Erythroblast (primary cell): ENCODE measurements at regions not wholly inside any gene's neighbourhood (a gene's known extent, or its start where the extent isn't known, plus 50 kb on each side); places are given as distances from the start of the nearest gene placed in this dataset.
"Not testable (repeated sequence)": the region's sequence is repeated elsewhere in the genome, so short reads cannot be mapped to it uniquely, and the experiment has no call there.

ENCODE experiments used
- DNase-seq, 2 experiments: peaks; one replicate each; lab custom pipeline; 2025; lab: John Stamatoyannopoulos, UW
- GATA1 ChIP-seq: IDR thresholded peaks from 2 replicates; pipeline ENCODE4 v1.6.1; 2011; ENCODE audit warnings: low read depth, mild to moderate bottlenecking, control low read depth, low read length, moderate library complexity
- POLR2A ChIP-seq: IDR thresholded peaks from 2 replicates; pipeline ENCODE4 v1.6.1; 2011; ENCODE audit warnings: mild to moderate bottlenecking, low read length

- TF ChIP-seq POLR2A (no peak), GATA1 (no peak)
- DNase-seq = no peak
Measured at GRCh38 chr6:142633317-142633716, 311.7 kb downstream of the HIVEP2 start.

GRCh38 chr6:142635130-142635529, 309.8 kb downstream of the HIVEP2 start:
- DNase-seq = no peak
- TF ChIP-seq POLR2A (no peak), GATA1 (no peak)

GRCh38 chr6:142637624-142638351, 307.2 kb downstream of the HIVEP2 start:
- DNase-seq = no peak
- TF ChIP-seq POLR2A = no peak
- no peak for TF ChIP-seq GATA1

GRCh38 chr6:142642651-142643050, 302.3 kb downstream of the HIVEP2 start:
- TF ChIP-seq GATA1 = no peak
- no peak for TF ChIP-seq POLR2A
- DNase-seq = no peak

- TF ChIP-seq GATA1 (no peak), POLR2A (no peak)
- no peak for DNase-seq
Measured at GRCh38 chr6:142644866-142645265, 300.1 kb downstream of the HIVEP2 start.

GRCh38 chr6:142645663-142646062, 299.3 kb downstream of the HIVEP2 start:
- TF ChIP-seq GATA1 = no peak
- TF ChIP-seq POLR2A = no peak
- DNase-seq = no peak

- TF ChIP-seq POLR2A (no peak), GATA1 (no peak)
- no peak for DNase-seq
Measured at GRCh38 chr6:142647449-142648035, 297.4 kb downstream of the HIVEP2 start.

- DNase-seq = no peak
- no peak for TF ChIP-seq POLR2A
- no peak for TF ChIP-seq GATA1
Measured at GRCh38 chr6:142648036-142648451, 296.9 kb downstream of the HIVEP2 start.

- DNase-seq = no peak
- TF ChIP-seq POLR2A (no peak), GATA1 (no peak)
Measured at GRCh38 chr6:142648526-142648925, 296.4 kb downstream of the HIVEP2 start.

- not testable (repeated sequence) for DNase-seq
Measured at GRCh38 chr6:142649438-142650234, 295.3 kb downstream of the HIVEP2 start.

- TF ChIP-seq GATA1 (no peak), POLR2A (no peak)
- DNase-seq = no peak
Measured at GRCh38 chr6:142651384-142651783, 293.6 kb downstream of the HIVEP2 start.

- no peak for TF ChIP-seq POLR2A
- no peak for TF ChIP-seq GATA1
- DNase-seq = no peak
Measured at GRCh38 chr6:142653710-142654420, 291.1 kb downstream of the HIVEP2 start.

GRCh38 chr6:142659661-142660060, 285.3 kb downstream of the HIVEP2 start:
- no peak for DNase-seq
- TF ChIP-seq GATA1 (no peak), POLR2A (no peak)
